Lung (tissue), 11 donors: ENCODE measurements at regions not wholly inside any gene's neighbourhood (a gene's known extent, or its start where the extent isn't known, plus 50 kb on each side); places are given as distances from the start of the nearest gene placed in this dataset.

Experiments used
- ATAC-seq: fragments of 200-7000 bp; cut with Tn5 transposase; one replicate; pipeline ENCODE4 v1.9.1; 2020; ENCODE audit warnings: moderate number of reproducible peaks; ENCODE audit not compliant: insufficient read depth, low FRiP score
- DNase-seq, 3 donors: peaks; one replicate each; pipeline ENCODE4 v3.0.0-alpha.2; 2013 to 2017
- H3K27ac ChIP-seq, 2 donors: one replicate each; pipeline ENCODE4 v1.5.1; 2013; ENCODE audit warnings: mild to moderate bottlenecking in 2 of 2, moderate library complexity in 2 of 2, control low read depth in 1 of 2, inconsistent platforms in 1 of 2, low read depth in 1 of 2, low read length in 1 of 2
- H3K27me3 ChIP-seq, 3 donors: one replicate each; pipeline ENCODE4 v1.5.1; 2013; ENCODE audit warnings: low read length in 2 of 3; ENCODE audit not compliant: control insufficient read depth in 3 of 3, insufficient read depth in 3 of 3
- H3K36me3 ChIP-seq, 4 donors: one replicate each; pipeline ENCODE4 v1.5.1; 2013; ENCODE audit warnings: low read length in 4 of 4, mild to moderate bottlenecking in 1 of 4, moderate library complexity in 1 of 4; ENCODE audit not compliant: control insufficient read depth in 4 of 4, insufficient read depth in 4 of 4
- H3K4me1 ChIP-seq, 5 donors: one replicate each; pipeline ENCODE4 v1.5.1; 2013; ENCODE audit warnings: low read length in 5 of 5, mild to moderate bottlenecking in 2 of 5, moderate library complexity in 1 of 5; ENCODE audit not compliant: control insufficient read depth in 5 of 5, insufficient read depth in 5 of 5
- H3K4me3 ChIP-seq: one replicate; pipeline ENCODE4 v1.5.1; 2013; ENCODE audit warnings: mild to moderate bottlenecking, control low read depth, moderate library complexity
- H3K9ac ChIP-seq, 2 donors: one replicate each; pipeline ENCODE4 v1.5.1; 2013; ENCODE audit warnings: low read length in 2 of 2, control low read depth in 1 of 2; ENCODE audit not compliant: insufficient read depth in 1 of 2
- H3K9me3 ChIP-seq, 4 donors: one replicate each; pipeline ENCODE4 v1.5.1; 2013; ENCODE audit warnings: low read length in 3 of 4, mild to moderate bottlenecking in 1 of 4, moderate library complexity in 1 of 4; ENCODE audit not compliant: control insufficient read depth in 4 of 4, insufficient read depth in 3 of 4
- WGBS, 2 donors: extraction: QIAGEN DNeasy Blood & Tissue Kit; methylation state at CpG; one replicate each; pipeline ENCODE4 v1.1.7; 2013; 5-methylcytosine and 5-hydroxymethylcytosine counted together
- TF ChIP-seq, protein P1 (sequence below): IDR thresholded peaks from 2 replicates; pipeline ENCODE4 v1.5.1; 2012; ENCODE audit warnings: mild to moderate bottlenecking; ENCODE audit errors: control extremely low read depth, extremely low read depth
- donor health status: control.
- donor health status: control.
- donor health status: Bipolar disorder and iron deficiency.
- donor health status: healthy.
- donor health status: DM: yes; HTN: yes; CAD: no.

DNA sequence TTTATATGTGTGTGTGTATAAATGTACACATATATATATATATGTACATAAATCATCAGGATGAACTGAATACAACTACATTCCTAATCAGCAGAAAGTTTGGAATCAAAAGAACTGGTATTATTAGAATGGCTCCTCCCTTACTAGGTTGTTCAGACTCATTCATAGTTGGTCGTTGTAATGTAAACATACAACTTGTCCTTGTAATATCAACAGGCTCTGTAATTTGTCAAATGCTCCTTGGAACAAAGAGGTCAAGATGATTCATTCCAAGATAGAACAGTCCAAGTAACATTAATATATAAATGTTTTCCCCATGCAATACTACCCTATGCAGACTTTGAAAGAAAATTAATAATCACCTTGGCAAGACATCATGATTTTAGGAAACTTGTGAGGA, 351.4 kb upstream of the SMIM31 start:
- TF ChIP-seq, protein P1, sequence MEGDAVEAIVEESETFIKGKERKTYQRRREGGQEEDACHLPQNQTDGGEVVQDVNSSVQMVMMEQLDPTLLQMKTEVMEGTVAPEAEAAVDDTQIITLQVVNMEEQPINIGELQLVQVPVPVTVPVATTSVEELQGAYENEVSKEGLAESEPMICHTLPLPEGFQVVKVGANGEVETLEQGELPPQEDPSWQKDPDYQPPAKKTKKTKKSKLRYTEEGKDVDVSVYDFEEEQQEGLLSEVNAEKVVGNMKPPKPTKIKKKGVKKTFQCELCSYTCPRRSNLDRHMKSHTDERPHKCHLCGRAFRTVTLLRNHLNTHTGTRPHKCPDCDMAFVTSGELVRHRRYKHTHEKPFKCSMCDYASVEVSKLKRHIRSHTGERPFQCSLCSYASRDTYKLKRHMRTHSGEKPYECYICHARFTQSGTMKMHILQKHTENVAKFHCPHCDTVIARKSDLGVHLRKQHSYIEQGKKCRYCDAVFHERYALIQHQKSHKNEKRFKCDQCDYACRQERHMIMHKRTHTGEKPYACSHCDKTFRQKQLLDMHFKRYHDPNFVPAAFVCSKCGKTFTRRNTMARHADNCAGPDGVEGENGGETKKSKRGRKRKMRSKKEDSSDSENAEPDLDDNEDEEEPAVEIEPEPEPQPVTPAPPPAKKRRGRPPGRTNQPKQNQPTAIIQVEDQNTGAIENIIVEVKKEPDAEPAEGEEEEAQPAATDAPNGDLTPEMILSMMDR, result no peak
- 15 to 56% methylated on average over 1 of the region's 1 CpG for WGBS, 2 donors
- no peak for ATAC-seq

DNA sequence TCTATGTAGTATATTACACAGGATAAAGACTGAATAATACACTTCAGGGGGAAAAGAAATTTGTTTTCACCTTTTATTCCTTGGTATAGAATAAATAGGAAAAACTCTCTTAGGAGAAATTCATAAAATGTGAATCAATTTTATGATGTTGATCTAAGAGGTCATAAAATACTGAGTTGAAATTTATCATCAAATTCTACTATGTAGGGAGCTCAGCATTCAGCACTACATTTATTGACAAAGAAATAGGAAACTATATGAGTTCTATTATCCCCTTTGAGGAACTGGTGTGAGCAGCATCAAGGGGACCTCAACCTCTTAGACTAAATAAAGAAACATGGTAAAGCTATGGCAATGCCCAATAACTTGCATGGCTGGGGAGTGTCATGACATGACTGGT, 348.2 kb upstream of the SMIM31 start:
- H3K9ac ChIP-seq, result no peak overlapping the region
- no peaks in the 10 kb centered on the region for H3K36me3 ChIP-seq
- no peaks in the 10 kb centered on the region for H3K9me3 ChIP-seq
- H3K4me1 ChIP-seq, result no peaks in the 10 kb centered on the region
- no peak overlapping the region for H3K27ac ChIP-seq
- no peaks in the 10 kb centered on the region for H3K27me3 ChIP-seq
- TF ChIP-seq, protein P1, result no peak
- DNase-seq, result no peak
- no peak overlapping the region for H3K4me3 ChIP-seq
- no peak for ATAC-seq

More for the DNA sequence above, 351.4 kb upstream of the SMIM31 start:
- DNase-seq, result no peak
- H3K9ac ChIP-seq, result no peak overlapping the region
- no peaks in the 10 kb centered on the region for H3K4me1 ChIP-seq
- H3K36me3 ChIP-seq, result no peaks in the 10 kb centered on the region
- no peaks in the 10 kb centered on the region for H3K9me3 ChIP-seq
- no peaks in the 10 kb centered on the region for H3K27me3 ChIP-seq
- H3K27ac ChIP-seq, result no peak overlapping the region
- H3K4me3 ChIP-seq, result no peak overlapping the region

DNA sequence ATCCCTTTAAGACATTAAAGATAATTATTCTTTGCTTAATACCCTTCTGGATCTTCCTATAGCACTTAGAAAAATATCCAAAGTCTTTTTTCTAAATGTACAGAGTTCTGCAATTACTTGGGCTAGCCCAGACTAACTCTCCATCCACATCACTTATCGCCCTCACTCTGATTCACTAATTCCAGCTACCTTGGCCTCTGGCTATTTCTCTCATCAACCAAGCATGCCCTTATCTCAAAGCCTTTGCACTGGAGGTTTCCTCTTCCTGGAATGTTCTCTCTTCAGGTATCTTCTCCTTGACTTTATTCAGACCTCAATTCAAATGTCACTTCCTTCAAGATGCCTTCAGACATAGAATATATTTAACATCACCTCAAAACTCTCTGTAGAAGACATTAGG, 345.1 kb upstream of the SMIM31 start:
- no peaks in the 10 kb centered on the region for H3K27me3 ChIP-seq
- no peaks in the 10 kb centered on the region for H3K9me3 ChIP-seq
- DNase-seq, result no peak
- no peaks in the 10 kb centered on the region for H3K4me1 ChIP-seq
- H3K9ac ChIP-seq, result no peak overlapping the region
- H3K27ac ChIP-seq, result no peak overlapping the region
- no peak overlapping the region for H3K4me3 ChIP-seq
- no peak for ATAC-seq
- TF ChIP-seq, protein P1, result no peak
- H3K36me3 ChIP-seq, result no peaks in the 10 kb centered on the region
- 92 to 97% methylated on average over 1 of the region's 1 CpG for WGBS, 2 donors

DNA sequence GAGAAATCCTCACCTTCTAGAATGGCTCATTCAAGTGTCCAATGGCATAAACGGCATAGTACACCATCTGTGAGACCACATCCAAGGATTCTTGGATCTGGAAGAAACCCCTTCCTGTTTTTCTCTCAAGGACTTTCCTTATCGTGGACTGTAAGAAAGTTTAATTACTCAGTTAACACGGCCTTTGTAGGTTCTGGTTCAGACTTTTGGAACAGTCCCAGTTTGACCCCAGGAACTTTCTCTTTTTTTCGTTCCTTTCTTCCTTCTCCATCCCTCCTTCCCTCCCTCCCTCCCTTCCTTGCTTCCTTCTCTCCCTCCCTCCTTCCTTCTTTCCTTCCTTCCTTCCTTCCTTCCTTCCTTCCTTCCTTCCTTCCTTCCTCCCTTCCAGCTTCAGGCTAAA, 343.5 kb upstream of the SMIM31 start:
- DNase-seq (no peak), ATAC-seq (no peak)
- H3K27me3 ChIP-seq, result no peaks in the 10 kb centered on the region
- H3K36me3 ChIP-seq, result no peaks in the 10 kb centered on the region
- WGBS, 2 donors, result 60 to 81% methylated on average over 4 of the region's 4 CpGs
- H3K9me3 ChIP-seq, result no peaks in the 10 kb centered on the region
- TF ChIP-seq, protein P1, result no peak
- no peaks in the 10 kb centered on the region for H3K4me1 ChIP-seq
- H3K27ac ChIP-seq, result no peak overlapping the region
- no peak overlapping the region for H3K9ac ChIP-seq
- no peak overlapping the region for H3K4me3 ChIP-seq
